GM23338 (cell line): ENCODE measurements at regions not wholly inside any gene's neighbourhood (a gene's known extent, or its start where the extent isn't known, plus 50 kb on each side); places are given as distances from the start of the nearest gene placed in this dataset.

ENCODE experiments used
- ATAC-seq: fragments of 200-7000 bp; cut with Tn5 transposase; 3 replicates; pipeline ENCODE4 v1.9.1; 2020
- DNase-seq: peaks from one replicate; pipeline ENCODE4 v3.0.0-alpha.2; 2015; ENCODE audit warnings: low spot score
- H2AFZ ChIP-seq: fragments of 200-600 bp; sonication (generic); 2 replicates; pipeline ENCODE4 v1.8.0; 2016; ENCODE audit warnings: antibody characterized with exemption, mild to moderate bottlenecking, moderate library complexity
- H3F3A ChIP-seq: fragments of 200-600 bp; sonication (generic); replicated peaks from 2 replicates; pipeline ENCODE4 v1.8.0; 2017; ENCODE audit warnings: antibody characterized with exemption, mixed run types, low read depth
- H3K27ac ChIP-seq: fragments of 200-600 bp; sonication (generic); 2 replicates; pipeline ENCODE4 v1.6.1; 2016; ENCODE audit warnings: low read depth
- H3K27me3 ChIP-seq: fragments of 200-600 bp; sonication (generic); 2 replicates; pipeline ENCODE4 v1.8.0; 2016; ENCODE audit warnings: mild to moderate bottlenecking, mixed run types, moderate library complexity; ENCODE audit not compliant: insufficient read depth
- H3K36me3 ChIP-seq: fragments of 200-600 bp; sonication (generic); 2 replicates; pipeline ENCODE4 v1.8.0; 2016; ENCODE audit warnings: mild to moderate bottlenecking; ENCODE audit not compliant: insufficient read depth
- H3K4me1 ChIP-seq: fragments of 200-600 bp; sonication (generic); 2 replicates; pipeline ENCODE4 v1.8.0; 2016; ENCODE audit warnings: mild to moderate bottlenecking, moderate library complexity; ENCODE audit not compliant: insufficient read depth
- H3K4me2 ChIP-seq: fragments of 200-600 bp; sonication (generic); 2 replicates; pipeline ENCODE4 v1.7.1; 2017; ENCODE audit warnings: mixed run types
- H3K4me3 ChIP-seq: fragments of 200-600 bp; sonication (generic); 2 replicates; pipeline ENCODE4 v1.6.1; 2016; ENCODE audit warnings: mixed run types
- H3K79me2 ChIP-seq: fragments of 200-600 bp; sonication (generic); replicated peaks from 2 replicates; pipeline ENCODE4 v1.8.0; 2017; ENCODE audit warnings: mild to moderate bottlenecking; ENCODE audit not compliant: insufficient read depth
- H3K9me2 ChIP-seq: fragments of 200-600 bp; sonication (generic); 2 replicates; pipeline ENCODE4 v1.8.0; 2017; ENCODE audit not compliant: insufficient read depth
- H4K20me1 ChIP-seq: fragments of 200-600 bp; sonication (generic); replicated peaks from 2 replicates; pipeline ENCODE4 v1.8.0; 2017; ENCODE audit warnings: mild to moderate bottlenecking; ENCODE audit not compliant: insufficient read depth
- H3K27ac Mint-ChIP-seq: 2 replicates; pipeline ENCODE4 v1.8.0; 2020; ENCODE audit warnings: inconsistent platforms, mild to moderate bottlenecking, moderate library complexity, mixed read lengths
- H3K27me3 Mint-ChIP-seq: 3 replicates; pipeline ENCODE4 v1.8.0; 2022; ENCODE audit warnings: low read depth, mild to moderate bottlenecking, moderate library complexity, mixed read lengths, inconsistent platforms; ENCODE audit not compliant: insufficient read depth, poor library complexity
- H3K36me3 Mint-ChIP-seq: 3 replicates; pipeline ENCODE4 v1.8.0; 2021; ENCODE audit warnings: low read depth, mild to moderate bottlenecking, inconsistent platforms, moderate library complexity, mixed read lengths
- H3K4me1 Mint-ChIP-seq: 3 replicates; pipeline ENCODE4 v1.8.0; 2020; ENCODE audit warnings: mild to moderate bottlenecking, inconsistent platforms, mixed read lengths
- H3K4me3 Mint-ChIP-seq: 3 replicates; pipeline ENCODE4 v1.8.0; 2021; ENCODE audit warnings: moderate library complexity, mild to moderate bottlenecking, inconsistent platforms, mixed read lengths
- H3K9me3 Mint-ChIP-seq: 3 replicates; pipeline ENCODE4 v1.8.0; 2020; ENCODE audit warnings: moderate library complexity, mild to moderate bottlenecking, inconsistent platforms, mixed read lengths
- CREB1 ChIP-seq: fragments of 250-450 bp; sonication (Bioruptor Pico); IDR thresholded peaks from 2 replicates; pipeline ENCODE4 v1.5.0; 2020; ENCODE audit warnings: low read depth, mild to moderate bottlenecking, moderate library complexity
- EZH2 ChIP-seq: fragments of 200-600 bp; sonication (generic); IDR thresholded peaks from one replicate; pipeline ENCODE4 v1.8.0; 2017; ENCODE audit warnings: antibody characterized with exemption, mild to moderate bottlenecking, low read depth; ENCODE audit not compliant: unreplicated experiment
- EZH2phosphoT487 ChIP-seq: fragments of 200-600 bp; sonication (generic); IDR thresholded peaks from one replicate; pipeline ENCODE4 v1.8.1; 2018; ENCODE audit warnings: antibody characterized with exemption; ENCODE audit not compliant: unreplicated experiment
- JUNB ChIP-seq: IDR thresholded peaks from one replicate; pipeline ENCODE4 v1.6.1; 2016; ENCODE audit warnings: antibody characterized with exemption; ENCODE audit not compliant: unreplicated experiment
- NANOG ChIP-seq: IDR thresholded peaks from 2 replicates; pipeline ENCODE4 v1.6.1; 2016; ENCODE audit warnings: antibody characterized with exemption, borderline replicate concordance
- POLR2AphosphoS5 ChIP-seq: IDR thresholded peaks from 2 replicates; pipeline ENCODE4 v1.6.1; 2016; ENCODE audit warnings: antibody characterized with exemption, low read depth
- STAT1 ChIP-seq: IDR thresholded peaks from one replicate; pipeline ENCODE4 v1.6.1; 2016; ENCODE audit warnings: antibody characterized with exemption; ENCODE audit not compliant: unreplicated experiment
- ZNF114 ChIP-seq: fragments of 250-450 bp; sonication (Bioruptor Pico); IDR thresholded peaks from 2 replicates; pipeline ENCODE4 v1.5.0; 2020; ENCODE audit warnings: mild to moderate bottlenecking, moderate library complexity
- ZNF331 ChIP-seq: fragments of 250-450 bp; sonication (Bioruptor Pico); IDR thresholded peaks from 2 replicates; pipeline ENCODE4 v1.5.0; 2020; ENCODE audit warnings: low read depth, mild to moderate bottlenecking, moderate library complexity
- TF ChIP-seq, protein P1 (sequence below): IDR thresholded peaks from one replicate; pipeline ENCODE4 v1.6.1; 2018; ENCODE audit warnings: antibody characterized with exemption; ENCODE audit not compliant: unreplicated experiment
- TF ChIP-seq, protein P2 (sequence below), 2 experiments: fragments of 200-600 bp in 1 of 2; sonication (generic) in 1 of 2; conservative IDR thresholded peaks; 2 replicates each; pipeline versions ENCODE4 v1.5.1 to v1.6.1; 2016 to 2017; ENCODE audit warnings: antibody characterized with exemption in 2 of 2, low read depth in 2 of 2, mild to moderate bottlenecking in 2 of 2, moderate library complexity in 1 of 2
- TF ChIP-seq, protein P3 (sequence below): fragments of 250-450 bp; sonication (Bioruptor Pico); IDR thresholded peaks from 2 replicates; pipeline ENCODE4 v1.5.0; 2020; ENCODE audit warnings: mild to moderate bottlenecking, moderate library complexity
- TF ChIP-seq, protein P4 (sequence below): IDR thresholded peaks from 2 replicates; pipeline ENCODE4 v1.6.1; 2016; ENCODE audit warnings: antibody characterized with exemption

DNA sequence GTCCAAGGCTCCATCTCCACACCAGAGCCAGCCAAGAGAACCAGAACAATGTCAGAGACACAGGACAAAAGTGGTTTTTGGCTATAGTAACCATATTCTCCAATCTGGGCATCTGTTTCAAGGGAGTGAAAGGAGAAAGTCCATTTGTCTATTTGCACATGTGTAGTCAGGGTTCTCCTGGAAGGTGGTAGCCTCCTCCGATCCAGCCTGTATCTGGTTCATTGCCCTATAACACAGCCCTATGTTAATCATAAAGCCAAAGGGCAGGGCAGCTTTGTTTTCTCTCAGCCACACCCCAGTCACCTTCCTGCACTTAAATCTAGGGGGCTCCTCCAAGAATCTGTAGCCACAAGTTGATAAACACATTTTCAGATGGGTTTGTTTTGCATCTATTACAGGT is 128.1 kb upstream of the ADPGK start (continued):
- TF ChIP-seq CREB1 (no peak), JUNB (no peak), EZH2 (no peak), NANOG (no peak), ZNF114 (CRISPR knock-in tag) (no peak), STAT1 (no peak), EZH2phosphoT487 (no peak), POLR2AphosphoS5 (no peak)

DNA sequence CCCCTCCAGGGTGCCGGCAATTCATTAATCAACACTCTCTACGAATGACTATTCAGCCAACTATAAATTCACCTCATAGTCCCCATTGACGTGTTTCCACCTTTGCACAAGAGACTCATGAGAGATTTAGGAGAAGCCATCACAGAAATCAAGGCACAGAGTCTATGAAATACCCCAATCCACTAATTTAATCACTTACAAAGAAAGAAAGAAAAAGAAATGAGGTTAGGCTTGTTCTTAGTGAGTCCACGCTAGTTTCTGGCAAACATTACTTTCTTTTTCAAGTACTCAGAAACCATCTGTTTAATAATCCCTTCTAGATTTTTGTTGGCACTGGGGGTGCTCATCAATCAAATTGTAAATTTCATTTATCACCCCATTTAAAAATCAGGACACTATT is 125.2 kb upstream of the ADPGK start:
- no peaks in the 10 kb centered on the region for H3F3A ChIP-seq
- no peaks in the 10 kb centered on the region for H3K4me1 ChIP-seq
- TF ChIP-seq NANOG (no peak), JUNB (no peak), POLR2AphosphoS5 (no peak), EZH2 (no peak), CREB1 (no peak), EZH2phosphoT487 (no peak), STAT1 (no peak), ZNF331 (no peak), ZNF114 (CRISPR knock-in tag) (no peak)
- TF ChIP-seq, protein P1, sequence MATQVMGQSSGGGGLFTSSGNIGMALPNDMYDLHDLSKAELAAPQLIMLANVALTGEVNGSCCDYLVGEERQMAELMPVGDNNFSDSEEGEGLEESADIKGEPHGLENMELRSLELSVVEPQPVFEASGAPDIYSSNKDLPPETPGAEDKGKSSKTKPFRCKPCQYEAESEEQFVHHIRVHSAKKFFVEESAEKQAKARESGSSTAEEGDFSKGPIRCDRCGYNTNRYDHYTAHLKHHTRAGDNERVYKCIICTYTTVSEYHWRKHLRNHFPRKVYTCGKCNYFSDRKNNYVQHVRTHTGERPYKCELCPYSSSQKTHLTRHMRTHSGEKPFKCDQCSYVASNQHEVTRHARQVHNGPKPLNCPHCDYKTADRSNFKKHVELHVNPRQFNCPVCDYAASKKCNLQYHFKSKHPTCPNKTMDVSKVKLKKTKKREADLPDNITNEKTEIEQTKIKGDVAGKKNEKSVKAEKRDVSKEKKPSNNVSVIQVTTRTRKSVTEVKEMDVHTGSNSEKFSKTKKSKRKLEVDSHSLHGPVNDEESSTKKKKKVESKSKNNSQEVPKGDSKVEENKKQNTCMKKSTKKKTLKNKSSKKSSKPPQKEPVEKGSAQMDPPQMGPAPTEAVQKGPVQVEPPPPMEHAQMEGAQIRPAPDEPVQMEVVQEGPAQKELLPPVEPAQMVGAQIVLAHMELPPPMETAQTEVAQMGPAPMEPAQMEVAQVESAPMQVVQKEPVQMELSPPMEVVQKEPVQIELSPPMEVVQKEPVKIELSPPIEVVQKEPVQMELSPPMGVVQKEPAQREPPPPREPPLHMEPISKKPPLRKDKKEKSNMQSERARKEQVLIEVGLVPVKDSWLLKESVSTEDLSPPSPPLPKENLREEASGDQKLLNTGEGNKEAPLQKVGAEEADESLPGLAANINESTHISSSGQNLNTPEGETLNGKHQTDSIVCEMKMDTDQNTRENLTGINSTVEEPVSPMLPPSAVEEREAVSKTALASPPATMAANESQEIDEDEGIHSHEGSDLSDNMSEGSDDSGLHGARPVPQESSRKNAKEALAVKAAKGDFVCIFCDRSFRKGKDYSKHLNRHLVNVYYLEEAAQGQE: no peak
- TF ChIP-seq, protein P2, sequence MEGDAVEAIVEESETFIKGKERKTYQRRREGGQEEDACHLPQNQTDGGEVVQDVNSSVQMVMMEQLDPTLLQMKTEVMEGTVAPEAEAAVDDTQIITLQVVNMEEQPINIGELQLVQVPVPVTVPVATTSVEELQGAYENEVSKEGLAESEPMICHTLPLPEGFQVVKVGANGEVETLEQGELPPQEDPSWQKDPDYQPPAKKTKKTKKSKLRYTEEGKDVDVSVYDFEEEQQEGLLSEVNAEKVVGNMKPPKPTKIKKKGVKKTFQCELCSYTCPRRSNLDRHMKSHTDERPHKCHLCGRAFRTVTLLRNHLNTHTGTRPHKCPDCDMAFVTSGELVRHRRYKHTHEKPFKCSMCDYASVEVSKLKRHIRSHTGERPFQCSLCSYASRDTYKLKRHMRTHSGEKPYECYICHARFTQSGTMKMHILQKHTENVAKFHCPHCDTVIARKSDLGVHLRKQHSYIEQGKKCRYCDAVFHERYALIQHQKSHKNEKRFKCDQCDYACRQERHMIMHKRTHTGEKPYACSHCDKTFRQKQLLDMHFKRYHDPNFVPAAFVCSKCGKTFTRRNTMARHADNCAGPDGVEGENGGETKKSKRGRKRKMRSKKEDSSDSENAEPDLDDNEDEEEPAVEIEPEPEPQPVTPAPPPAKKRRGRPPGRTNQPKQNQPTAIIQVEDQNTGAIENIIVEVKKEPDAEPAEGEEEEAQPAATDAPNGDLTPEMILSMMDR (conservative IDR thresholded peaks at IDR 0.05; ENCODE audit: low read depth in 2 of 2): no peak
- TF ChIP-seq, protein P3, sequence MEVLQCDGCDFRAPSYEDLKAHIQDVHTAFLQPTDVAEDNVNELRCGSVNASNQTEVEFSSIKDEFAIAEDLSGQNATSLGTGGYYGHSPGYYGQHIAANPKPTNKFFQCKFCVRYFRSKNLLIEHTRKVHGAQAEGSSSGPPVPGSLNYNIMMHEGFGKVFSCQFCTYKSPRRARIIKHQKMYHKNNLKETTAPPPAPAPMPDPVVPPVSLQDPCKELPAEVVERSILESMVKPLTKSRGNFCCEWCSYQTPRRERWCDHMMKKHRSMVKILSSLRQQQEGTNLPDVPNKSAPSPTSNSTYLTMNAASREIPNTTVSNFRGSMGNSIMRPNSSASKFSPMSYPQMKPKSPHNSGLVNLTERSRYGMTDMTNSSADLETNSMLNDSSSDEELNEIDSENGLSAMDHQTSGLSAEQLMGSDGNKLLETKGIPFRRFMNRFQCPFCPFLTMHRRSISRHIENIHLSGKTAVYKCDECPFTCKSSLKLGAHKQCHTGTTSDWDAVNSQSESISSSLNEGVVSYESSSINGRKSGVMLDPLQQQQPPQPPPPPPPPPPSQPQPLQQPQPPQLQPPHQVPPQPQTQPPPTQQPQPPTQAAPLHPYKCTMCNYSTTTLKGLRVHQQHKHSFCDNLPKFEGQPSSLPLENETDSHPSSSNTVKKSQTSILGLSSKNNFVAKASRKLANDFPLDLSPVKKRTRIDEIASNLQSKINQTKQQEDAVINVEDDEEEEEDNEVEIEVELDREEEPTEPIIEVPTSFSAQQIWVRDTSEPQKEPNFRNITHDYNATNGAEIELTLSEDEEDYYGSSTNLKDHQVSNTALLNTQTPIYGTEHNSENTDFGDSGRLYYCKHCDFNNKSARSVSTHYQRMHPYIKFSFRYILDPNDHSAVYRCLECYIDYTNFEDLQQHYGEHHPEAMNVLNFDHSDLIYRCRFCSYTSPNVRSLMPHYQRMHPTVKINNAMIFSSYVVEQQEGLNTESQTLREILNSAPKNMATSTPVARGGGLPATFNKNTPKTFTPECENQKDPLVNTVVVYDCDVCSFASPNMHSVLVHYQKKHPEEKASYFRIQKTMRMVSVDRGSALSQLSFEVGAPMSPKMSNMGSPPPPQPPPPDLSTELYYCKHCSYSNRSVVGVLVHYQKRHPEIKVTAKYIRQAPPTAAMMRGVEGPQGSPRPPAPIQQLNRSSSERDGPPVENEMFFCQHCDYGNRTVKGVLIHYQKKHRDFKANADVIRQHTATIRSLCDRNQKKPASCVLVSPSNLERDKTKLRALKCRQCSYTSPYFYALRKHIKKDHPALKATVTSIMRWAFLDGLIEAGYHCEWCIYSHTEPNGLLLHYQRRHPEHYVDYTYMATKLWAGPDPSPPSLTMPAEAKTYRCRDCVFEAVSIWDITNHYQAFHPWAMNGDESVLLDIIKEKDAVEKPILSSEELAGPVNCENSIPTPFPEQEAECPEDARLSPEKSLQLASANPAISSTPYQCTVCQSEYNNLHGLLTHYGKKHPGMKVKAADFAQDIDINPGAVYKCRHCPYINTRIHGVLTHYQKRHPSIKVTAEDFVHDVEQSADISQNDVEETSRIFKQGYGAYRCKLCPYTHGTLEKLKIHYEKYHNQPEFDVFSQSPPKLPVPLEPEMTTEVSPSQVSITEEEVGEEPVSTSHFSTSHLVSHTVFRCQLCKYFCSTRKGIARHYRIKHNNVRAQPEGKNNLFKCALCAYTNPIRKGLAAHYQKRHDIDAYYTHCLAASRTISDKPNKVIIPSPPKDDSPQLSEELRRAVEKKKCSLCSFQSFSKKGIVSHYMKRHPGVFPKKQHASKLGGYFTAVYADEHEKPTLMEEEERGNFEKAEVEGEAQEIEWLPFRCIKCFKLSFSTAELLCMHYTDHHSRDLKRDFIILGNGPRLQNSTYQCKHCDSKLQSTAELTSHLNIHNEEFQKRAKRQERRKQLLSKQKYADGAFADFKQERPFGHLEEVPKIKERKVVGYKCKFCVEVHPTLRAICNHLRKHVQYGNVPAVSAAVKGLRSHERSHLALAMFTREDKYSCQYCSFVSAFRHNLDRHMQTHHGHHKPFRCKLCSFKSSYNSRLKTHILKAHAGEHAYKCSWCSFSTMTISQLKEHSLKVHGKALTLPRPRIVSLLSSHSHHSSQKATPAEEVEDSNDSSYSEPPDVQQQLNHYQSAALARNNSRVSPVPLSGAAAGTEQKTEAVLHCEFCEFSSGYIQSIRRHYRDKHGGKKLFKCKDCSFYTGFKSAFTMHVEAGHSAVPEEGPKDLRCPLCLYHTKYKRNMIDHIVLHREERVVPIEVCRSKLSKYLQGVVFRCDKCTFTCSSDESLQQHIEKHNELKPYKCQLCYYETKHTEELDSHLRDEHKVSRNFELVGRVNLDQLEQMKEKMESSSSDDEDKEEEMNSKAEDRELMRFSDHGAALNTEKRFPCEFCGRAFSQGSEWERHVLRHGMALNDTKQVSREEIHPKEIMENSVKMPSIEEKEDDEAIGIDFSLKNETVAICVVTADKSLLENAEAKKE (CRISPR knock-in tag): no peak
- TF ChIP-seq, protein P4, sequence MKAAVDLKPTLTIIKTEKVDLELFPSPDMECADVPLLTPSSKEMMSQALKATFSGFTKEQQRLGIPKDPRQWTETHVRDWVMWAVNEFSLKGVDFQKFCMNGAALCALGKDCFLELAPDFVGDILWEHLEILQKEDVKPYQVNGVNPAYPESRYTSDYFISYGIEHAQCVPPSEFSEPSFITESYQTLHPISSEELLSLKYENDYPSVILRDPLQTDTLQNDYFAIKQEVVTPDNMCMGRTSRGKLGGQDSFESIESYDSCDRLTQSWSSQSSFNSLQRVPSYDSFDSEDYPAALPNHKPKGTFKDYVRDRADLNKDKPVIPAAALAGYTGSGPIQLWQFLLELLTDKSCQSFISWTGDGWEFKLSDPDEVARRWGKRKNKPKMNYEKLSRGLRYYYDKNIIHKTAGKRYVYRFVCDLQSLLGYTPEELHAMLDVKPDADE: no peak
- H3K79me2 ChIP-seq: no peaks in the 10 kb centered on the region
- no peaks in the 10 kb centered on the region for H3K27me3 Mint-ChIP-seq
- H3K4me1 Mint-ChIP-seq: no peaks in the 10 kb centered on the region
- no peak overlapping the region for H3K27ac ChIP-seq
- H3K9me2 ChIP-seq: no peaks in the 10 kb centered on the region
- no peaks in the 10 kb centered on the region for H4K20me1 ChIP-seq
- no peak overlapping the region for H3K4me2 ChIP-seq
- no peak for ATAC-seq
- DNase-seq: no peak
- H3K27me3 ChIP-seq: no peaks in the 10 kb centered on the region
- no peak overlapping the region for H3K4me3 Mint-ChIP-seq
- no peak overlapping the region for H3K27ac Mint-ChIP-seq
- H2AFZ ChIP-seq: no peak overlapping the region
- H3K36me3 ChIP-seq: no peaks in the 10 kb centered on the region
- H3K36me3 Mint-ChIP-seq: no peaks in the 10 kb centered on the region
- no peaks in the 10 kb centered on the region for H3K9me3 Mint-ChIP-seq
- no peak overlapping the region for H3K4me3 ChIP-seq
